ENCODE measurements at regions not wholly inside any gene's neighbourhood (a gene's known extent, or its start where the extent isn't known, plus 50 kb on each side); places are given as distances from the start of the nearest gene placed in this dataset.

GRCh38 chr3:64398476-64398875 is 173.2 kb upstream of the PRICKLE2 start:
- Histone ChIP-seq H3K4me2 (ENCODE audit: insufficient read depth, low read length) (no peak overlapping the region), H3K9ac (ENCODE audit: low read depth, low read length) (no peak overlapping the region), H3K79me2 (ENCODE audit: insufficient read depth, low read length) (no peaks in the 10 kb centered on the region), H3K36me3 (ENCODE audit: insufficient read depth, low read length) (no peaks in the 10 kb centered on the region), H3K27ac (ENCODE audit: low read length) (no peak overlapping the region), H3K9me3 (ENCODE audit: insufficient read depth, low read length, severe bottlenecking) (no peaks in the 10 kb centered on the region), H3K4me3 (ENCODE audit: low read depth in 1 of 2, low read length in 2 of 2) (no peak overlapping the region), H2AFZ (ENCODE audit: low read depth, low read length) (no peak overlapping the region), H3K4me1 (ENCODE audit: insufficient read depth, low read length) (no peaks in the 10 kb centered on the region), H4K20me1 (ENCODE audit: insufficient read depth, low read length) (no peaks in the 10 kb centered on the region), H3K27me3 (ENCODE audit: insufficient read depth, low read length, poor library complexity) (no peaks in the 10 kb centered on the region)
- no peak for TF ChIP-seq EZH2 (IDR thresholded peaks at IDR 0.05; ENCODE audit: borderline replicate concordance, low read depth, low read length, severe bottlenecking)
- no peak for TF ChIP-seq CTCF (IDR thresholded peaks at IDR 0.05; ENCODE audit: borderline replicate concordance, extremely low read depth, low read length, poor library complexity, severe bottlenecking)
- no peak for ATAC-seq (ENCODE audit: insufficient read depth, low read depth)
- no peak for DNase-seq

- no peak overlapping the region for H3K4me2 ChIP-seq (ENCODE audit: insufficient read depth, low read length)
- ATAC-seq (ENCODE audit: insufficient read depth, low read depth) (no peak), DNase-seq (no peak)
- H3K9ac ChIP-seq (ENCODE audit: low read depth, low read length) = no peak overlapping the region
- no peaks in the 10 kb centered on the region for H4K20me1 ChIP-seq (ENCODE audit: insufficient read depth, low read length)
- H3K79me2 ChIP-seq (ENCODE audit: insufficient read depth, low read length) = no peaks in the 10 kb centered on the region
- TF ChIP-seq EZH2 (IDR thresholded peaks at IDR 0.05; ENCODE audit: borderline replicate concordance, low read depth, low read length, severe bottlenecking) (no peak), CTCF (IDR thresholded peaks at IDR 0.05; ENCODE audit: borderline replicate concordance, extremely low read depth, low read length, poor library complexity, severe bottlenecking) (no peak)
- no peak overlapping the region for H2AFZ ChIP-seq (ENCODE audit: low read depth, low read length)
- no peaks in the 10 kb centered on the region for H3K27me3 ChIP-seq (ENCODE audit: insufficient read depth, low read length, poor library complexity)
- H3K27ac ChIP-seq (ENCODE audit: low read length) = no peak overlapping the region
- no peaks in the 10 kb centered on the region for H3K4me1 ChIP-seq (ENCODE audit: insufficient read depth, low read length)
- no peak overlapping the region for H3K4me3 ChIP-seq (ENCODE audit: low read depth in 1 of 2, low read length in 2 of 2)
- no peaks in the 10 kb centered on the region for H3K9me3 ChIP-seq (ENCODE audit: insufficient read depth, low read length, severe bottlenecking)
- no peaks in the 10 kb centered on the region for H3K36me3 ChIP-seq (ENCODE audit: insufficient read depth, low read length)
Measured at GRCh38 chr3:64398006-64398405, 172.7 kb upstream of the PRICKLE2 start.

GRCh38 chr3:64397573-64397972 is 172.3 kb upstream of the PRICKLE2 start:
- H3K79me2 ChIP-seq (ENCODE audit: insufficient read depth, low read length) = no peaks in the 10 kb centered on the region
- no peaks in the 10 kb centered on the region for H3K4me1 ChIP-seq (ENCODE audit: insufficient read depth, low read length)
- no peak overlapping the region for H3K9ac ChIP-seq (ENCODE audit: low read depth, low read length)
- H3K27ac ChIP-seq (ENCODE audit: low read length) = no peak overlapping the region
- H3K36me3 ChIP-seq (ENCODE audit: insufficient read depth, low read length) = no peaks in the 10 kb centered on the region
- no peaks in the 10 kb centered on the region for H3K9me3 ChIP-seq (ENCODE audit: insufficient read depth, low read length, severe bottlenecking)
- H2AFZ ChIP-seq (ENCODE audit: low read depth, low read length) = no peak overlapping the region
- no peak overlapping the region for H3K4me2 ChIP-seq (ENCODE audit: insufficient read depth, low read length)
- TF ChIP-seq EZH2 (IDR thresholded peaks at IDR 0.05; ENCODE audit: borderline replicate concordance, low read depth, low read length, severe bottlenecking) = no peak
- TF ChIP-seq CTCF (IDR thresholded peaks at IDR 0.05; ENCODE audit: borderline replicate concordance, extremely low read depth, low read length, poor library complexity, severe bottlenecking) = no peak
- no peak for ATAC-seq (ENCODE audit: insufficient read depth, low read depth)
- H3K4me3 ChIP-seq (ENCODE audit: low read depth in 1 of 2, low read length in 2 of 2) = no peak overlapping the region
- no peaks in the 10 kb centered on the region for H3K27me3 ChIP-seq (ENCODE audit: insufficient read depth, low read length, poor library complexity)
- no peaks in the 10 kb centered on the region for H4K20me1 ChIP-seq (ENCODE audit: insufficient read depth, low read length)
- no peak for DNase-seq

- TF ChIP-seq EZH2 (IDR thresholded peaks at IDR 0.05; ENCODE audit: borderline replicate concordance, low read depth, low read length, severe bottlenecking) (no peak), CTCF (IDR thresholded peaks at IDR 0.05; ENCODE audit: borderline replicate concordance, extremely low read depth, low read length, poor library complexity, severe bottlenecking) (no peak)
- H3K4me3 ChIP-seq (ENCODE audit: low read depth in 1 of 2, low read length in 2 of 2) = no peak overlapping the region
- no peaks in the 10 kb centered on the region for H3K36me3 ChIP-seq (ENCODE audit: insufficient read depth, low read length)
- H3K27ac ChIP-seq (ENCODE audit: low read length) = no peak overlapping the region
- no peaks in the 10 kb centered on the region for H3K27me3 ChIP-seq (ENCODE audit: insufficient read depth, low read length, poor library complexity)
- no peaks in the 10 kb centered on the region for H3K4me1 ChIP-seq (ENCODE audit: insufficient read depth, low read length)
- no peaks in the 10 kb centered on the region for H3K9me3 ChIP-seq (ENCODE audit: insufficient read depth, low read length, severe bottlenecking)
- DNase-seq = no peak
- no peaks in the 10 kb centered on the region for H3K79me2 ChIP-seq (ENCODE audit: insufficient read depth, low read length)
- H2AFZ ChIP-seq (ENCODE audit: low read depth, low read length) = no peak overlapping the region
- no peak for ATAC-seq (ENCODE audit: insufficient read depth, low read depth)
- no peak overlapping the region for H3K9ac ChIP-seq (ENCODE audit: low read depth, low read length)
- no peak overlapping the region for H3K4me2 ChIP-seq (ENCODE audit: insufficient read depth, low read length)
- no peaks in the 10 kb centered on the region for H4K20me1 ChIP-seq (ENCODE audit: insufficient read depth, low read length)
Measured at GRCh38 chr3:64395490-64395889, 170.2 kb upstream of the PRICKLE2 start.
